ENCODE measurements at regions not wholly inside any gene's neighbourhood (a gene's known extent, or its start where the extent isn't known, plus 50 kb on each side); places are given as distances from the start of the nearest gene placed in this dataset.

GRCh38 chr13:79912403-79912802 is 428.5 kb downstream of the SPRY2 start:
- TF ChIP-seq POLR2AphosphoS5 (IDR thresholded peaks at IDR 0.05; ENCODE audit: low read depth, low read length), result no peak
- no peak for TF ChIP-seq REST (IDR thresholded peaks at IDR 0.05; ENCODE audit: insufficient read depth in 1 of 2, low read depth in 2 of 2, low read length in 2 of 2)
- TF ChIP-seq TAF1 (IDR thresholded peaks at IDR 0.05; ENCODE audit: borderline replicate concordance, insufficient read depth, low read length), result no peak
- TF ChIP-seq SIN3A (IDR thresholded peaks at IDR 0.05; ENCODE audit: borderline replicate concordance, insufficient read depth, low read length), result no peak
- TF ChIP-seq FOXP2 (optimal IDR thresholded peaks at IDR 0.05; ENCODE audit: borderline replicate concordance, extremely low read depth, extremely low read length, insufficient read depth), result no peak

Measured in PFSK-1 (cell line).